Suppressor macrophage (primary cell): ENCODE measurements at regions not wholly inside any gene's neighbourhood (a gene's known extent, or its start where the extent isn't known, plus 50 kb on each side); places are given as distances from the start of the nearest gene placed in this dataset.
A peak's percentile ranks its signal among the peaks of the same experiment; 100 is the strongest.
"Not testable (repeated sequence)": the region's sequence is repeated elsewhere in the genome, so short reads cannot be mapped to it uniquely, and the experiment has no call there.

Experiments used
- DNase-seq, 4 experiments: peaks; one replicate each; pipeline ENCODE4 v3.0.0-alpha.2; 2020 to 2022

- peak in 3 of 4 experiments; percentile 20 to 35 (median 32) for DNase-seq
These were observed 90.7 kb downstream of the GPR88 start for GRCh38 chr1:100628631-100629081.

GRCh38 chr1:100629391-100629790 is 90.2 kb upstream of the VCAM1 start:
- DNase-seq = no peak

GRCh38 chr1:100631015-100631551 is 88.5 kb upstream of the VCAM1 start:
- DNase-seq = peak in 3 of 4 experiments; percentile 12 to 56 (median 53)

GRCh38 chr1:100642826-100643225 is 76.7 kb upstream of the VCAM1 start:
- no peak for DNase-seq

- DNase-seq = no peak
These were observed 75.9 kb upstream of the VCAM1 start for GRCh38 chr1:100643471-100644196.

- no peak for DNase-seq
These were observed 73.5 kb upstream of the VCAM1 start for GRCh38 chr1:100646001-100646400.

GRCh38 chr1:100649146-100649545 is 70.4 kb upstream of the VCAM1 start:
- no peak for DNase-seq

GRCh38 chr1:100657876-100658715 is 61.4 kb upstream of the VCAM1 start:
- DNase-seq = no peak

- no peak for DNase-seq
These were observed 60.9 kb upstream of the VCAM1 start for GRCh38 chr1:100658716-100659026.

GRCh38 chr1:100661176-100661575 is 58.4 kb upstream of the VCAM1 start:
- no peak for DNase-seq

- not testable (repeated sequence) for DNase-seq
These were observed 51.0 kb upstream of the VCAM1 start for GRCh38 chr1:100668494-100668893.
